Epidermal melanocyte (primary cell): ENCODE measurements at regions not wholly inside any gene's neighbourhood (a gene's known extent, or its start where the extent isn't known, plus 50 kb on each side); places are given as distances from the start of the nearest gene placed in this dataset.
"Not testable (repeated sequence)": the region's sequence is repeated elsewhere in the genome, so short reads cannot be mapped to it uniquely, and the experiment has no call there.

Source experiments
- DNase-seq: peaks from one replicate; pipeline ENCODE4 v3.0.0; 2011; ENCODE audit warnings: low spot score; ENCODE audit not compliant: insufficient read length

DNA sequence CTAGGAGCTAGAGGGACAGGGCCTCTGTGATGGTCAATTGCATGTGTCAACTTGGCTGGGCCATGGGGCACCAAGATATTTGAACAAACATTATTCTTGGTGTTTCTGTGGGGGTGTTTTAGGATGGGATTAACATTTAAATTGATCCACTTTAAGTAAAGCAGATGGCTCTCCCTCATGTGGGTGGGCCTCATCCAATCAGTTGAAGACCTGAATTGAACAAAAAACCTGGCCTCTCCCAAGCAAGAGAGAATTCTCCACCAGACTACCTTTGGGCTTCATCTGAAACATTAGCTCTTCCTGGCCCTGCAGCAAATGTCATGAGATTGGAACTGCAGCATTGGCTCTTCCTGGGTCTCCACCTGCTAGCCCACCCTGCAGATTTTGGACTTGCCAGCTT is 207.1 kb upstream of the ATP6AP2 start:
- DNase-seq: no peak

DNA sequence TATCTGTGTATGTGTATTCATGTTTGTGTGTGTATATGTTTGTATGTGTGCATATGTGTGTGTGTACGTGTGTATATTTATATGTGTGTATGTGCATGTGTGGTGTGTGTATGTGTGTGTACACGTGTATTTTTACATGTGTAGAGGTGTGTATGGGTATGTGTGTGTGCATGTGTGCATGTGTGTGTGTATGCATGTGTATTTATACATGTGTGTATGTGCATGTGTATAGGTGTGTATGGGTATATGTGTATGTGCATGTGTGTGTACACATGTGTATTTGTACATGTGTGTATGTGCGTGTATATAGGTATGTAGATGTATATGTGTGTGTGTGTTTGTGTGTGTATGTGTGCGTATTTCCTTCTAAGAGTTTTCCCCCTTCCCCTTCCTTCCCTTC is 207.7 kb upstream of the ATP6AP2 start:
- DNase-seq: no peak

DNA sequence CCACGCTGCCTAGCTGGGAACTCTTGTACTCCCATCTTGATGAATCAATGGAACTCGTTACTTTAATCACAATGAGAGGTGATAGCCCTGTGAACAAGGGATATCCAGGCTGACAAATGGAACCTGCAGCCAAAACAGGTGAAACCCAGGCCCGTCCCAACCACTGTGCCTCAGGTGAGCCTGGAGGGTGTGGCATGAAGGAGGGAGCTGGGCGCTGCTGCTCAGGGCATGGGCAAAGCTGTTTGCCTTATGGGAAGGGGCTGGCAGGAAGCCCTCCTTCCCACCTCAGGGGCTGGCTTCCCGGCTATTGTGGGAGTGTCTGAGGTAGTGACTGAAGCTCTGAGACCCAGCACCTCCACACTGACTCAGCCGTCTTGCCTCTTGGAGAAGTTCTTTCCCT is 209.4 kb upstream of the ATP6AP2 start:
- no peak for DNase-seq

DNA sequence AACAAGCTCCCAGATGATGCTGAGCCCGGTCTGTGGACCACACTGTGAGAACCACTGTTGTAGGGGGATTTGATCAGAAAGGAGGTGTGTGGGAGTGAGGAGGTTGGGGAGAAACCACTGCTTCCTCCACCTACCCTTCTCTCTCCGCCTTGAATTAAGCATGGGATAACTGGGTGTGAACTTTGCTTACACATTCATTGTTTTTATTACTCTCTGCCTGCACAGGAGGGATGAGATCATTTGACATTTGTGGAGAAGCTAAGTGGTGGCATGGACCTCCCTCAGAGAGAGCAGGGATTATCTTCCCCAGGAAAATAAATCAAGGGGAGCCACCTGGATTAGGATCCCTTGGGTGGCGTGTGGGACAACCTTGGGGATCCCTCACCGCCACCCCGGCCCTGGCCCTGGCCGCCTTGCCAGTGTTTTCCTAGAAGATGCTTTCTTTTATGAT is 212.1 kb upstream of the ATP6AP2 start:
- DNase-seq: no peak

DNA sequence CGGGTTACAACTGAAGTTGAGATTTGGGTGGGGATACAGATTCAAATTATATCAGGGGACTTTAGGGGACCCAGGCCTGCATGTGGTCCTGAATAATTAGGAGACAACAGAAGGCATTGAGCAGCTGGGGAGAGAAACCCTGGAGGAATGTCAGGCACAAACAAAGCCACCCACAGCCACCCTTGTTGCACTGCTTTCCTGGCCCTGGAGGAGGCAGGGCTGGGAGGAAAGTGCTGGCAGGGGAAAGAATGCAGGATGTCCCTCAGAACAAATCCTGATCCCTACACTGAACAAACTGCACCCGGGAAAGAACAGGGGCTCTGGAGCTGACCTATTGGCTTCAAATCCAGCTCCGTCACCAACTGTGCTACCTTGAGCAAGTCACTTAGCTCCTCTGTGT is 214.1 kb upstream of the ATP6AP2 start:
- no peak for DNase-seq

DNA sequence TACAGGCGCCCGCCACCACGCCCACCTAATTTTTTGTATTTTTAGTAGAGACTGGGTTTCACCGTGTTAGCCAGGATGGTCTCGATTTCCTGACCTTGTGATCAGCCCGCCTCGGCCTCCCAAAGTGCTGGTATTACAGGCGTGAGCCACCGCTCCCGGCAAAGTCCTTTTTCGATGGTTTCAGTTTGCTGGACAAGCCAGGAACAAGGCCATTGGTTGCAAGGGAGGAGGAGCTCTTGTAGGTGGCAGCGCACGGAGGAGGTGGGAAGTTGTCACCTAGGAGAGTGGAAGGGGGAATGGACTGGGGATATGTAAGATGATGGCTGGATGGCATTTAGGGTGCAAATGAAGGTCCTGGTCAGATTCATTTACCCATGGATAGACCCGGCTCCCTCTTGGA is 218.5 kb upstream of the ATP6AP2 start:
- DNase-seq: not testable (repeated sequence)

GRCh38 chrX:40360557-40360956 is 220.2 kb upstream of the ATP6AP2 start:
- no peak for DNase-seq

DNA sequence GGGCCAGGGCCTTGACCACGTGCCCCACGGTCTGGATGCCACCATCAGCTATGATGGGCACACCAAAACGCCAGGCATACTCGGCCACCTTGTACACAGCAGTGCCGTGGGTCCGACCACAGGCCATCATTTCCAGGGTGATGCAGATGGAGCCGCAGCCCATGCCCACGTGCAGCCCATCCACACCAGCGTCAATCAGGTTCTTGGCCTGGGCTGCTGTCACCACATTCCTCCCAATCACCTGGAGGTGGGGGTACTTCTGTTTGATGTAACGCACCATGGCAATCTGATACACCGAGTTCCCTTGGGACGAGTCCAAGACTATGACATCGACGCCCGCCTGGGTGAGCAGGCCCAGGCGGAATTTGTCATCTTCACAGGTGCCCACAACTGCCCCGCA is 221.2 kb upstream of the ATP6AP2 start:
- no peak for DNase-seq

- no peak for DNase-seq
These were observed 221.8 kb upstream of the ATP6AP2 start for GRCh38 chrX:40358994-40359393.

DNA sequence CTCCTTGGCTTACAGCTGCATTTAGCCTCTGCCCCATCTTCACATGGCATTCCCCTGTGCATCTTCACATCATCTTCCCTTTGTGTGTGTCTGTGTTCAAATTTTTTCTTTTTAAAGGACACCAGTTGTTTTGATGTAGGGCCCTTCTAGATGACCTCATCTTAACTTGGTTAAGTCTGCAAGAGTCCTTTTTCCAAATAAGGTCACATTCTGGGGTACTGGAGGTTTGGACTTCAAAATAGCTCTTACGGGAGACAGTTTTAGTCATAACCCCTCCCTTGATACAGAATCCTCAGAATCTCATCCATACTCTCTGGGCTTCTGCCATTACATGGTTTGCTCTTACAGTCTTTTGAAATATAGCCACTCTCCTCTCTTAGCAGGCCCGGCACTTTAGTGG is 231.5 kb upstream of the ATP6AP2 start:
- no peak for DNase-seq

DNA sequence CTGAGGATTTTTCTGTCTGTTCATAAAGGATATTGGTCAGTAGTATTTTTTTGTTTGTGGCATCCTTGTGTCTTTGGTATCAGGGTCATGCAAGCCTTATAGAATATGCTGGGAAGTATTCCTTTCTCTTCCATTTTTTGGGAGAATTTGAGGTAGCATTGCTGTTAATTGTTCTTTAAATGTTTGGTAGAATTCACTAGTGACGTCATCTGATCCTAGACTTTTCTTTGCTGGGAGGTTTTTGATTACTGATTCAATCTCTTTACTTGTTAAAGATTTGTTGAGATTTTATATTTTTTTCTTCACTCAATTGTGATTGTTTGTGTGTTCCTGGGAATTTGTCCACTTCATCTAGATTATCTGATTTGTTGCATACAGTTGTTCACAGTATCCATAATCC is 234.4 kb upstream of the ATP6AP2 start:
- no peak for DNase-seq

DNA sequence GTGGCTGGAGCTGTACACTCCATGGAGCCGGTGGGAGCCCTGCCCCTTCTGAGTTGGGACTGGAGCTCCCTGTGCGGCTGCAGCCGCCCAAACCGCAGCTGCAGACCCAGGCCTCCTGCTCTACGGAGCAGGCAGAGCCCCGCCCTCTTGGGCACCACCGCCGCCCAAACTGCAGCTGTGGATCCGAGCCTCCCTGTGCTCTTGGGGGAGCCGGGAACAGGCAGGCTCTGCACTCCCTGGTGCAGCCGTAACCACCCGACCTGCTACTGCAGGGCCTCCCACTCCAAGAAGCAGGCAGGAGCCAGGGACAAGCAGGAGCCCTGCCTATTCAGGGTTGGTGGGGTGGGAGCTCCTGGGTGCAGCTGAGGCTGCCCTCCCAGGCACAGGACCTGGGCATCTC is 237.5 kb upstream of the ATP6AP2 start:
- DNase-seq: no peak

DNA sequence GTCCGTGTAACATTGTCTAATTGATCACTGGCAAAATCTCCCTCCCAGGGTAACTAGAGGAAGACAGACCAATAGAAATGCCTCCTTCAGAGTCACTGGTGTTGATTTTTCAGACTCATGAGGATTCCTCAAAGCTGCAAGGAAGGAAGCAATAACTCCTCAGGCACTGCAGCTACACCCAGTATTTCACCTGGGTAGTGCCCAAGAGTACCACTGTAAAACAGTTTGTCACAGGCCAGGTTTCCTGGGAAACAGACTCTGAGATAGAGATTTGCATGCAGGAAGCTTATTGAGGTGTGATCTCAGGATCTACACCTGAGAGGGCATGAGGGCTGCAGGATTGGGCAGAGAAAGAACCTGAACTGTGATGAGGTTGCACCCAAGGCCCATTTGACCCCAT is 240.7 kb upstream of the ATP6AP2 start:
- no peak for DNase-seq

DNA sequence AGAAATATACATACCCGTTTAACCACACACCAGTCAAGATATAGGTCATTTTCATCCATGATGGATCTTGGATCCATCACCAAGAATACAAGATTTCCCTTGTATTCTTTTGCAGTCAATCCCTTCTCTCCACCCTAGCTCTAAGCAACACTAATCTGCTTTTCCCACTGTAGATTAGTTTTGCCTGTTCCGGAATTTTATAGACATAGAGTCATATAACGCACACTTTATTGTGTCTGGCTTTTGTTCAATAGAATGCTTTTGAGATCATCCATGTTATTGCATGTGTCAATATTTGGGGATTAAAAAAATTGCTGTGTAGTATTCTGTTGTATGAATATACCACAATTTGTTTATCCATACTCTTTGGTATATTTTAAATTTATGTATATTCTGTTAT is 235.6 kb upstream of the BCOR start:
- DNase-seq: no peak

GRCh38 chrX:40331762-40332161 is 234.0 kb upstream of the BCOR start:
- no peak for DNase-seq

DNA sequence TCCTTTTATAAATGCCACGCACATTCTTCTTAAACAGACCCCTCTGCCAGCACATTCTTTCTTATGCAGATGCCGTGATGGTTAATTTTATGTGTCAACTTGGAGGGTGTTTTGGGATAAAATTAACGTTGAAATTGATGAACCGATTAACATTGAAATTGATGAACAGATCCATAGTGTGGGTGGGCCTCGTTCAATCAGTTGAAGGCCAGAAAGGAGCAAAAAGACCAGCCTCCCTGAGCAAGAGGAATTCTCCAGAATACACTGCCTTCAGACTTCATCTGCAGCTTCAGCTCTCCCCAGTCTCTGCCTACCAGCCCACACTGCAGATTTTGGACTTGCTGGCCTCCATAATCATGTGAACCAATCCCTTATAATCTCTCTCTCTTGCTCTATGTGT is 233.6 kb upstream of the BCOR start:
- no peak for DNase-seq

DNA sequence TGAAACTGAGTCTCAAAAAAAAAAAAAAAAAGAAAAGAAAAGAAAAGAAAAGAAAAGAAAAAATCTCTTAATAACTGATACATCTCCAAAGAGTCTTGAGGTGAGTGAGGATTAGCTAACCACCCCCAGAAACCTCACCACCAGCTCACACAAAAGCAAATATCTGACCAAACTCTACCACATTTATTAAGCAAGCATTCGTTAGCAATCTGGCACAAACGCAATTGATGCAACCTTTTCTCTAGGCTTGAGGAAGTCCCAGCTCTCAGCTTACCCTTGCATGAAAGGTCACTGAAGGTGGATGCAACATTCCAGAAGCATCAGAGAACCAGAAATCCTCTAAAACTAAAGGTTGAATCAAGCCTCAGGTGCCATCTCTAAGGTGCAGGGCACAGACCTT is 231.9 kb upstream of the BCOR start:
- DNase-seq: no peak

- no peak for DNase-seq
These were observed 229.3 kb upstream of the BCOR start for GRCh38 chrX:40327085-40327484.

DNA sequence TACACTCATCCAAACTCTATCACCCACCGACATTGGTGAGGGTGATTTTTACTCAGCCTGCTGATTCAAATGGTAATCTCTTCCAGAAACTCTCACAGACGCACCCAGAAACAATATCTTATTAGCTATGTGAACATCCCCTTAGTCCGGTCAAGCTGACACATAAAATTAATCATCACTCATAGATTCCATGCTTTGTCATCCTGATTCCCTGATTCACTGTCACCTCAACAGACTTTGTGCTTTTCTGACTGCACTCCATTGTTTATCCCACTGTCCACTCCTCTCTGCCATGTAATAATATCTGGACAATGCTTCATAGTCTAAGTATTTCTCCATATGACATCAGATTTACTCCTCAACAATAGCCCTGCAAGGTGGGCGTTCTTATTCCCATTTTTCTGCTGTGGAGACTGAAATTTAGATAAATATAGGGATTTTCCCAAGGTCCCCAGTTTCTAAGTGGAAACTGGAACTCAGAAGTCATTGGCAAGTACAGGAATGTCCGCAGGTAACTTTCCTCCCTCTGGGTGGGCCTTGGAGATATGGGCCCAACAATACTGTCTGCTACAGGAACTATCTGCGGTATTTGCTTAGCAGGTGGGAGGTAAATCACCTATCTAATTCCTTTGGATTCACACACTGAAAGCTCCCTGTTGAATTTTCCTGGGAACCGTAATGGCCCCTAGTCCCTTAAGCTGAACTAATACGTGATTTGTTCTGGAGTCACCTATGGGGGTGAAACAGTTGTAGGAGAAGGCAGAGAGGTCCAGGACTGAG is 228.6 kb upstream of the BCOR start:
- no peak for DNase-seq

- DNase-seq: no peak
These were observed 227.4 kb upstream of the BCOR start for GRCh38 chrX:40325161-40325560.

GRCh38 chrX:40323977-40324376 is 226.2 kb upstream of the BCOR start:
- DNase-seq: no peak

GRCh38 chrX:40320819-40321218 is 223.1 kb upstream of the BCOR start:
- DNase-seq: no peak

DNA sequence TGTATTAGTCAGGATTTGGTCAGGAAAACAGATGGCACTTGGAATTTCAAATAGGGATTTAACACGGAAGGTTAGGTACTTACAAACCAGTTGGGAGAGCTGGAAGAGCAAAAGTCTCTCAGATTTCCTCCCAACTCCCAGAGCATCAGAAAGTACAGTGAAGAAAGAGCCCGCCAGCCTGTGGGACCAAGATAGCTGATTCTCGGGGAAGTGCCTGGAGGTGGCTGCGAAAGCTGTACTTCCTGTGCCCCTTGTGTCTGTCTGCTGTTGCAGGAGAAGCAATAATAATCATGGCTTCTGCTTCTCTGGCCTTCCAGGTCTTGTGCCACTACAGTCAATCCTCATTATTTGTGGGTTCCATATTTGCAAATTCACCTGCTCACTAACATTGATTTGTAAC is 221.0 kb upstream of the BCOR start:
- DNase-seq: no peak

DNA sequence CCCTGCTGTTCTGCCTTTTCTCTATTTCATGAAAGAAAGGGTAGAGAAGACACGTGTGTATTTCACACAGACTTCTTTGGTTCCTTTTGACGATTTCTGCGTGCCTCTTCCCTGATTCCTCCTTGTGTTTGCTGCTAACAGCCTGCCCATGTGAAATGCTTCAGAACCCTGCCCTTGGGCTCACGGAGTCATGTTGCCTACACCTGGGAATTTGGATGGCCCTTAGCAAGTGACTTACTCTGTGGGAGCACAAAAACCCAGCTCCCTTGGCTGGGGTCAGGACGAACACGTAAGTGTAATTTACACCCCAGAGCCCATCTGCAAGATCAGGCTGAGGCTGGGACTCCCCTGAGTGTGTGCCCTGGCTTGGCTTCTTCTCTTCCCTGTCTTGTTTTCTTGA is 220.3 kb upstream of the BCOR start:
- DNase-seq: no peak
